OCI-LY1 (cell line): ENCODE measurements at regions not wholly inside any gene's neighbourhood (a gene's known extent, or its start where the extent isn't known, plus 50 kb on each side); places are given as distances from the start of the nearest gene placed in this dataset.

Experiments used
- EZH2 ChIP-seq: fragments of 200-600 bp; sonication (generic), shearing (Covaris generic); IDR thresholded peaks from 2 replicates; pipeline ENCODE4 v1.8.0; 2017; ENCODE audit warnings: borderline replicate concordance, mixed run types, mild to moderate bottlenecking, antibody characterized with exemption, low read length, moderate library complexity, mixed read lengths
- TF ChIP-seq, protein P1 (sequence below): fragments of 200-600 bp; sonication (generic), shearing (Covaris generic); IDR thresholded peaks from 2 replicates; pipeline ENCODE4 v1.5.1; 2017; ENCODE audit warnings: mild to moderate bottlenecking, antibody characterized with exemption, low read length, moderate library complexity, mixed read lengths

DNA sequence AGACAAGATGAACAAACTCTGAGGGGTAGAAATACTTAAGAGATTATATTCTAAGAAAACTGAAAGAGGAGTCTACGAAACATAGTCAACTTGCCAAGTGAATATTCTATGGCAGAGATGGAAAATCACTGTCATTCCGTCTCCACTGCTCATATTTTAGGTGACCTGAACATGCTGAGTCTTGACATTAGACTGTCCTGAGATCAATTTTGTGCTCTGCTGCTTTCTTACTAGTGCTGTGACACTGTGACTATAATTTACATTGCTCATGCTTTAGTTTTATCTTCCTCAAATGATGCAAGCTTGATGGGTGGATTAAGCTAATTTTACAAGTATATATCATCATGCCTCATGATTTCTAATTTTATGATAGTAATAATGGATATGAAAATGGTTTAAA, 228.2 kb upstream of the LRFN5 start:
- TF ChIP-seq, protein P1, sequence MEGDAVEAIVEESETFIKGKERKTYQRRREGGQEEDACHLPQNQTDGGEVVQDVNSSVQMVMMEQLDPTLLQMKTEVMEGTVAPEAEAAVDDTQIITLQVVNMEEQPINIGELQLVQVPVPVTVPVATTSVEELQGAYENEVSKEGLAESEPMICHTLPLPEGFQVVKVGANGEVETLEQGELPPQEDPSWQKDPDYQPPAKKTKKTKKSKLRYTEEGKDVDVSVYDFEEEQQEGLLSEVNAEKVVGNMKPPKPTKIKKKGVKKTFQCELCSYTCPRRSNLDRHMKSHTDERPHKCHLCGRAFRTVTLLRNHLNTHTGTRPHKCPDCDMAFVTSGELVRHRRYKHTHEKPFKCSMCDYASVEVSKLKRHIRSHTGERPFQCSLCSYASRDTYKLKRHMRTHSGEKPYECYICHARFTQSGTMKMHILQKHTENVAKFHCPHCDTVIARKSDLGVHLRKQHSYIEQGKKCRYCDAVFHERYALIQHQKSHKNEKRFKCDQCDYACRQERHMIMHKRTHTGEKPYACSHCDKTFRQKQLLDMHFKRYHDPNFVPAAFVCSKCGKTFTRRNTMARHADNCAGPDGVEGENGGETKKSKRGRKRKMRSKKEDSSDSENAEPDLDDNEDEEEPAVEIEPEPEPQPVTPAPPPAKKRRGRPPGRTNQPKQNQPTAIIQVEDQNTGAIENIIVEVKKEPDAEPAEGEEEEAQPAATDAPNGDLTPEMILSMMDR = no peak
- TF ChIP-seq EZH2 = no peak
